Sigmoid colon (tissue), 6 donors: ENCODE measurements at regions not wholly inside any gene's neighbourhood (a gene's known extent, or its start where the extent isn't known, plus 50 kb on each side); places are given as distances from the start of the nearest gene placed in this dataset.
"Not testable (repeated sequence)": the region's sequence is repeated elsewhere in the genome, so short reads cannot be mapped to it uniquely, and the experiment has no call there.

ENCODE experiments used
- DNase-seq: peaks from one replicate; pipeline ENCODE4 v3.0.0-alpha.2; 2019
- H3K27ac ChIP-seq, 4 donors: fragments of 200-600 bp; sonication (generic); one replicate each; pipeline ENCODE4 v1.5.1; 2016 to 2019; ENCODE audit warnings: mild to moderate bottlenecking in 1 of 4
- H3K27me3 ChIP-seq, 3 donors: fragments of 200-600 bp; sonication (generic); one replicate each; pipeline ENCODE4 v1.5.1; 2019; ENCODE audit warnings: mild to moderate bottlenecking in 1 of 3
- H3K36me3 ChIP-seq, 4 donors: fragments of 200-600 bp; sonication (generic); one replicate each; pipeline ENCODE4 v1.5.1; 2016 to 2019
- H3K4me1 ChIP-seq, 4 donors: fragments of 200-600 bp; sonication (generic); one replicate each; pipeline ENCODE4 v1.5.1; 2017 to 2019
- H3K4me3 ChIP-seq, 4 donors: fragments of 200-600 bp; sonication (generic); one replicate each; pipeline ENCODE4 v1.5.1; 2017 to 2019; ENCODE audit warnings: mild to moderate bottlenecking in 2 of 4, moderate library complexity in 1 of 4
- H3K9me3 ChIP-seq, 4 donors: fragments of 200-600 bp in 3 of 4; sonication (generic) in 3 of 4; one replicate each; pipeline versions ENCODE4 v1.5.1 to v1.6.1; 2013 to 2019
- EP300 ChIP-seq, 4 donors: sonication (generic); formaldehyde crosslinking; IDR thresholded peaks; one replicate each; pipeline ENCODE4 v1.6.1; 2017; ENCODE audit warnings: antibody characterized with exemption in 4 of 4
- POLR2A ChIP-seq, 2 donors: fragments of 450-650 bp; IDR thresholded peaks; one replicate each; pipeline ENCODE4 v1.6.1; 2016; ENCODE audit warnings: antibody characterized with exemption in 2 of 2, mild to moderate bottlenecking in 2 of 2, moderate library complexity in 2 of 2
- POLR2AphosphoS5 ChIP-seq, 4 donors: sonication (generic); formaldehyde crosslinking; IDR thresholded peaks; one replicate each; pipeline ENCODE4 v1.6.1; 2017; ENCODE audit warnings: antibody characterized with exemption in 4 of 4
- WGBS, 2 donors: extraction: QIAGEN DNeasy Blood & Tissue Kit; methylation state at CpG; one replicate each; pipeline ENCODE4 v1.1.7; 2013; 5-methylcytosine and 5-hydroxymethylcytosine counted together
- intact Hi-C: fragments of 100-400 bp; cut with DNase I; formaldehyde crosslinking; loops from one replicate; pipeline ENCODE4 v1.15.1; 2023
- TF ChIP-seq, protein P1 (sequence below), 4 experiments: fragments of 450-650 bp in 3 of 4; fragments of 200-600 bp in 1 of 4; IDR thresholded peaks; one replicate each; pipeline ENCODE4 v1.5.1; 2016 to 2019; ENCODE audit warnings: antibody characterized with exemption in 4 of 4, mild to moderate bottlenecking in 3 of 4, moderate library complexity in 2 of 4
- donor health status: healthy with polysubstance abuse.
- donor health status: healthy.

DNA sequence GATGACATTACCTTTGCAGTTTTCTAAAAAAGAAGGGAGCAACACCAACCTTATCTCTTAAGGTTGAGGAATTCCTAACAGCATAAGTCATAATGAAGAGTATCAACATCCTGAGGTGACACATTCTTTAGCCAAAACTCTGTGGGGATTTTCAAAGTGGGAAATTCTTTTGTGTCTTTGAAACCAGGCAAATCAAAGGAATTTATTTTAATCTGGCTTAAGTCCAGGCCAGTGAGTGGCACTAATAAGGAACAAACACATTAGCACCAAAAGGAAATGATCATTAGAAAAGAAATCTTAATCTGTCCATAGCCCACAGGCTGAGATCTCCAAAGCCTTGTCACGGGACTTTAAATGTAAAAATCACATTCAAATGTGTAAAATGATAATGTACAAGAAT lies 110.1 kb downstream of the LARP7 start:
- intact Hi-C loops = no loop called here
- DNase-seq = no peak
- Histone ChIP-seq H3K27ac (no peak overlapping the region), H3K4me3 (no peak overlapping the region), H3K9me3 (no peaks in the 10 kb centered on the region), H3K27me3 (no peaks in the 10 kb centered on the region), H3K36me3 (no peaks in the 10 kb centered on the region), H3K4me1 (no peaks in the 10 kb centered on the region)
- 20 to 27% methylated on average over 1 of the region's 1 CpG for WGBS, 2 donors
- TF ChIP-seq EP300 (IDR thresholded peaks at IDR 0.05) (no peak), POLR2A (IDR thresholded peaks at IDR 0.05) (no peak), POLR2AphosphoS5 (IDR thresholded peaks at IDR 0.05) (no peak)
- TF ChIP-seq, protein P1, sequence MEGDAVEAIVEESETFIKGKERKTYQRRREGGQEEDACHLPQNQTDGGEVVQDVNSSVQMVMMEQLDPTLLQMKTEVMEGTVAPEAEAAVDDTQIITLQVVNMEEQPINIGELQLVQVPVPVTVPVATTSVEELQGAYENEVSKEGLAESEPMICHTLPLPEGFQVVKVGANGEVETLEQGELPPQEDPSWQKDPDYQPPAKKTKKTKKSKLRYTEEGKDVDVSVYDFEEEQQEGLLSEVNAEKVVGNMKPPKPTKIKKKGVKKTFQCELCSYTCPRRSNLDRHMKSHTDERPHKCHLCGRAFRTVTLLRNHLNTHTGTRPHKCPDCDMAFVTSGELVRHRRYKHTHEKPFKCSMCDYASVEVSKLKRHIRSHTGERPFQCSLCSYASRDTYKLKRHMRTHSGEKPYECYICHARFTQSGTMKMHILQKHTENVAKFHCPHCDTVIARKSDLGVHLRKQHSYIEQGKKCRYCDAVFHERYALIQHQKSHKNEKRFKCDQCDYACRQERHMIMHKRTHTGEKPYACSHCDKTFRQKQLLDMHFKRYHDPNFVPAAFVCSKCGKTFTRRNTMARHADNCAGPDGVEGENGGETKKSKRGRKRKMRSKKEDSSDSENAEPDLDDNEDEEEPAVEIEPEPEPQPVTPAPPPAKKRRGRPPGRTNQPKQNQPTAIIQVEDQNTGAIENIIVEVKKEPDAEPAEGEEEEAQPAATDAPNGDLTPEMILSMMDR (IDR thresholded peaks at IDR 0.05) = no peak

DNA sequence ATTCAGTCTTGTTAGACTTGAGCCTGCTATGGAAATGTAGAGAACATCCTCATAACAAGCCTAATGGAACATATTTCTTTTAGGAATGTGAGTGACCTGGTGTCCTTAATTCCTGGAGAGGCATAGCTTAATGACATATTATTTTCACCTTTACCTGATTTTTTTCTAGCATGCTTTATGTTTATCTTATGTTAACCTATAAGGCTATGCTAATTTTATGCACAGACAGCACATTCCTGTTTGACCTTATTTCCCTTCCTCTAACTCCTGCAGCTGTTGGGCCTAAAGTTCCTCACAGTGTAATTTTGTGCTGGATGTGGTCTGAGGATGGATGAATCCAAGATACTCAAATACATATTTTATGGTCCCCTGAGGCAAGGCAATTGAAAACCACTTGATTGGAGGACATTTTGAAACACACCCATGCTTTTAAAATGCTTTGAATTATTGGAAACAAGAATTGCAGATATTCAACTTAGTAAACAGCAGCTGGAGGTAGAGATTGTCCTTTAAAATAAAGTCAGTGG lies 111.5 kb downstream of the LARP7 start:
- Histone ChIP-seq H3K27ac (no peak overlapping the region), H3K27me3 (no peaks in the 10 kb centered on the region), H3K9me3 (no peaks in the 10 kb centered on the region), H3K36me3 (no peaks in the 10 kb centered on the region), H3K4me1 (no peaks in the 10 kb centered on the region), H3K4me3 (no peak overlapping the region)
- DNase-seq = no peak
- intact Hi-C loops = no loop called here
- TF ChIP-seq EP300 (IDR thresholded peaks at IDR 0.05) (no peak), POLR2A (IDR thresholded peaks at IDR 0.05) (no peak), POLR2AphosphoS5 (IDR thresholded peaks at IDR 0.05) (no peak)
- TF ChIP-seq, protein P1 (IDR thresholded peaks at IDR 0.05) = no peak

DNA sequence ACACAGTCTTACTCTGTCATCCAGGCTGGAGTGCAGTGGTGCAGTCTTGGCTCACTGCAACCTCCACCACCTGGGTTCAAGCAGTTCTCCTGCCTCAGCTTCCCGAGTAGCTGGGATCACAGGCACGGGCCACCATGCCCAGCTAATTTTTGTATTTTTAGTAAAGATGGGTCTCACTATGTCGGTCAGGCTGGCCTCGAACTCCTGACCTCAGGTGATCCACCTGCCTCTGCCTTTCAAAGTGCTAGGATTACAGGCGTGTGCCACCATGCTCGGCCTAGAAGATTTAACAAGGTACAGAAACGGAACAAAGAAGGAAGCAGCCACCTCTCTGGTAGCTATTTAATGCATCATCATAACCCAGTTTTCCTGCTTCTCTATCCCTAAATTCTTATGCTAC lies 113.8 kb downstream of the LARP7 start:
- DNase-seq, H3K27me3 ChIP-seq, H3K36me3 ChIP-seq, intact Hi-C loops, H3K4me3 ChIP-seq, H3K4me1 ChIP-seq, H3K27ac ChIP-seq, H3K9me3 ChIP-seq: not testable (repeated sequence)
- WGBS, 2 donors = 84 to 85% methylated on average over 7 of the region's 7 CpGs

DNA sequence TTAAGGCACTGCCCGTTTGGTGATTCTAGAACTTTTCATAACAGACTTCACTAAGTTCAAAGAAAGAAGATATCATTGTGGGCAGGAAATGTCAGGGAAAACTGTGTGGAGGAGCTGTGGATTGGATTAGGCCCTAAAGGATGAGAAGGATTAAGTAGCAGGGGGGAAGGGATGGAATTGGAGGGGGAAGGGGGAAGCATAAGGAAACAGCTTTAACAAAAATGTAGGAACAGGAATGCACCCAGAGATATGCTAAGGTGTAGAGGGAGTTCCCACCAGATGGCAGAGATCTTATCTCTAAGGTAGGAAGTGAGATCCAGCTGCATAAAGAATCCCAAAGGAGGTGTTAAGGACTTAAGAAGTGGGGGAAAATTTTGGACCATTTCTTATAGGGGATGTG lies 114.5 kb downstream of the LARP7 start:
- no peak for DNase-seq
- 63 to 75% methylated on average over 1 of the region's 1 CpG for WGBS, 2 donors
- TF ChIP-seq, protein P1 (IDR thresholded peaks at IDR 0.05) = no peak
- TF ChIP-seq POLR2AphosphoS5 (IDR thresholded peaks at IDR 0.05) (no peak), EP300 (IDR thresholded peaks at IDR 0.05) (no peak), POLR2A (IDR thresholded peaks at IDR 0.05) (no peak)
- Histone ChIP-seq H3K27me3 (no peaks in the 10 kb centered on the region), H3K36me3 (no peaks in the 10 kb centered on the region), H3K9me3 (no peaks in the 10 kb centered on the region), H3K4me1 (no peaks in the 10 kb centered on the region), H3K27ac (no peak overlapping the region), H3K4me3 (no peak overlapping the region)
- intact Hi-C loops = no loop called here

DNA sequence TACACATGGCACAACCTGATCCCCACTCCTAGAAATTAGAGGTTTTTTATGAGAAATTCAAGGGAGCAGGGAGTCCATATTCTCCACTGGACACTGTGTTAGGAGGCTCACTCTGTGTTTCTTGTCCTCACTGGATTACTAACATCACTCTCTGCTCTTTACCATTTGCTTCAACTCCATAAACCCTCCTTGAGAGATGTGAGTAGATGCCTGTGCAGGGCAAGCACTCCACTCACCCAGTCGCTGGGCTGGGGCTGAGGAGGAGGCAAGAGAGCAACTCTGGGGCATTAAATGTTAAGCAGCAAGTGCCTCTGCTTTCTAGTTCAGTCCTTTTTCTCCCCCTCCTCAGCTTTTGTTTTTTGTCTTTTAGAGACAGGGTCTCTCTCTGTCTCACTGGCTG lies 115.1 kb downstream of the LARP7 start:
- H3K36me3 ChIP-seq = no peaks in the 10 kb centered on the region
- no peaks in the 10 kb centered on the region for H3K27me3 ChIP-seq
- TF ChIP-seq POLR2AphosphoS5 (IDR thresholded peaks at IDR 0.05) (no peak), EP300 (IDR thresholded peaks at IDR 0.05) (no peak), POLR2A (IDR thresholded peaks at IDR 0.05) (no peak)
- TF ChIP-seq, protein P1 (IDR thresholded peaks at IDR 0.05) = no peak
- no peak overlapping the region for H3K27ac ChIP-seq
- H3K4me3 ChIP-seq = no peak overlapping the region
- H3K4me1 ChIP-seq = no peaks in the 10 kb centered on the region
- DNase-seq = no peak
- 60 to 71% methylated on average over 1 of the region's 1 CpG for WGBS, 2 donors
- no peaks in the 10 kb centered on the region for H3K9me3 ChIP-seq
- intact Hi-C loops = no loop called here
